CD4-positive, alpha-beta T cell treated with Interferon alpha-2 for 1 hour (primary cell): ENCODE measurements at regions not wholly inside any gene's neighbourhood (a gene's known extent, or its start where the extent isn't known, plus 50 kb on each side); places are given as distances from the start of the nearest gene placed in this dataset.
"Not testable (repeated sequence)": the region's sequence is repeated elsewhere in the genome, so short reads cannot be mapped to it uniquely, and the experiment has no call there.

ENCODE experiments used
- DNase-seq, 2 donors: peaks; one replicate each; pipeline ENCODE4 v3.0.0-alpha.2; 2020 to 2022

DNA sequence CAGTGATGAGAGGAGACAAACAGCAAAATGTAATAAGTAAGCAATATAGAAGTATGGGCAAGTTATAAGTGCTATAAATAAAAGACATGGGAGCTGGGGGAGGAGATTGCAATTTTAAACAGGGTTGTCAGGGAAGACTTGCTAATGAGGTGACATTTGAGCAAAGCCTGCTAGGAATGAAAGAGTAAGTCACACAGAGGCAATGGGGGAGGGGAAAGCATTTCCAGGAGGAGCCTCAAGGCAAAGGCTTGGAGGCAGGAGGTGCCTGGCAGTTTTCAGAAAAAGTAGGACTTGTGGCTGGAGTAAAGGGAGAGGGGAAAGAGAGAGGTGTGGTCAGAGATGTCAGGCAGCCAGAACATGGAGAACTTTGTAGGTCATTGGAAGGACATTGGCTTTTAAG is 124.4 kb upstream of the NMUR2 start:
- no peak for DNase-seq

DNA sequence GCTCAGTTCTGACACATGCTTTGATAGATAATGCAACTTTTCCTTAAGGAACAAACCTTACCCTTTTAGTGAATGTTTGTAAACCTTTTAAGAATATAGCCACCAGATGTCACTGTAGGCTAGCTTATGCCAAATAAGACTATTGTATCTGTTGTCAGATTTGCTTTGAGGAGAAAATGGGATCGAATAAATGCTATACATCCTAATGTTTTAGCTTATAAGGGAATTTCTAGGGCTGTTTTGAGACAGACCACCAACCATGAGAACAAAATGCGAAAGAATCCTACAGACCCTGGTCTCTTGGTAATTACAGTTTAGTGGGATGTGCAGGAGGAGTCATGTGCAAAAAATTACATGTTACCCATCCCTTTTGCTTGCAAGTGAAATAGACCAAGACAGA is 127.6 kb upstream of the NMUR2 start:
- peak in 1 of 2 donors; percentile 45 for DNase-seq

GRCh38 chr5:152534641-152535040 is 129.6 kb upstream of the NMUR2 start:
- DNase-seq: no peak

DNA sequence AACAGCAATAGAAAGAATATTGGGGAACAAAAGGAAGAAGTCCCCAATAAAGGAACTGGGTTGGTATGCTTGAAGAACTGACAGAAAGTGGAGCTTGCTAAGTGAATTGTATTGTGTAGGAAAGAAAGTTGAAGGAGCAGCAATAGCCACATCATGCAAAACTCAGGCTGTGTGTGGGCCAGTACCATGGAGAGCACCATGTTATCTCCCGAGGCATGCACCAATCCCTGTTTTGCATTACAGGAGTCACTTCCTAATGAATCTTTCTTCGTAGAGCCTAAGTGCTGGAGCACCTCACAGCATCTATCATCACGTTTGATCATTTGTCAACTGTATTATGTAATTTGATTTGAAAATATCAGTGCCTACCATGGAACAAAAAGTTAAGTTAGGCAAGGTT is 137.7 kb upstream of the NMUR2 start:
- no peak for DNase-seq

- DNase-seq: no peak
Measured at GRCh38 chr5:152546493-152546892, 141.4 kb upstream of the NMUR2 start.

DNA sequence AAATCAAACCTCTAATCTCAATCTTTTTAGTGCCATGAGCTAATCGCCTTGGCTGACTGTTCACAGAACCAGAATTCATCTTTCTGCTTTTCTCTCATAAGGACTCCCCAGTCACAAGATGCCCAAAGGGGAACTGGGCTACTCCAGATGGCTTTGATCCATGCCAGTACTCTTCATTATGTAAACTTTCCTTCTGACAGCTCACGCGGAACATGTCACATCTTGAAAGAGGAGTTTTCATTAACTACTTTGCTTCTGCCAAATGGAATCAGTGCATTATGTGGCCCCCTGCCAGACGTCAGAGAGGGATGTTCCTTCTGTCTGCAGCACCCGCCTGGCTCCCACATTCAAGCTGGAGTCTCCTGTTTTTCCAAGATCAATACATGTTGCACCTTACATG is 142.1 kb upstream of the NMUR2 start:
- DNase-seq: no peak

DNA sequence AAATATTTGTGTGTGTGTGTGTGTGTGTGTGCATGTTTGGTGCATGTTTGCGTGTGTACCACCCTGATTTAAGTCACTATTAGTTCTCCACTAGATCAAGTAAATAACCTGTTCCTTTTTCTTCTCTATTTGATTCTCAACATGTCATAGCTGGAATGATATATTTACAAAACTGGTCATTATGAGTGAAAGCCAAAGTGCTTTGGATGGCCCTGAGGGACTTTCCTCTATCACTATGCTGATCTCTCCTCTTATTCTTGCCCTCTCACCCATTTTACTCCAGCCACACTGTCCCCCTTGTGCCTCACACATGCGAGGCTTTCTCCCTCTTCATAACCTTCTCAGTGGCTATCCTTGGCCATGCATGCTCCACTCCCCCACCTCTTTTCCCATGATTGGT is 144.6 kb upstream of the NMUR2 start:
- DNase-seq: no peak

DNA sequence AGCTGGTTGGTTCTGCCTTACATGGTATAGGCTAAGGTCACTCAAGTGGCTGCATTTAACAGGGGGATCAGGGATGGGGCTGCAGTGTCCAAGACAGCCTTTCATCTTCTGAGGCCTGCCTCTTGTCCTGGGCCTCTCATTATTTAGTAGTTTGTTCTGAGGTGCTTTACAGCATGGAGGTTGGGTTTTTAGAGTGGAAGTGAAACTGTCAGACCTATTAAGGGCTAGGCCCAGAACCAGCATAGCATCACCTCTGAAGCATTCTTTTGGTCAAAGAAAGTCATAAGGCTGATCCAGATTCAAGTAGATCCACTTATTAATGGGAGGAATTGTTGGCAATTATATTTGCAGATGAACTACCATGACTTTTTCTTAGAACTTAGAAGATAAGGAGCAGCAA is 146.0 kb upstream of the NMUR2 start:
- no peak for DNase-seq

DNA sequence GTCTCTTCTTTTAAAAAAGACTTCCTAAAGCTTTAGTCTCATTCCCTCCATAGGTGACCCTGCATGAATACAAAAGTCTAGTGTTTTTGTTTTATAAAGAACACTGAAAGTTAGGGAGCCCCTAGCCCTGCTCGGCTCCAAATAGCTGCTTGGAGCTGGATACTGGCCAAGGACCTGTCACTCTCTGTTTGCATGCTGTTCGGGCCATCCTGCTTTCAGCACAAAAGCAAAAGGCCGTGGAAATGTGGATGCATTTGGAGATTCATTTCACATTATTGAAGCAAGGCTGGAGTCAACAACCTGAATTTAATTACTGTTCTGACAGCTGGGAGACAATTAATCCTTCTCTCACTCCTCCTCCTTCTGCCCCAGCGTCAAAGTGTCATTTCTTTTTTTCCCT is 151.7 kb upstream of the NMUR2 start:
- no peak for DNase-seq

DNA sequence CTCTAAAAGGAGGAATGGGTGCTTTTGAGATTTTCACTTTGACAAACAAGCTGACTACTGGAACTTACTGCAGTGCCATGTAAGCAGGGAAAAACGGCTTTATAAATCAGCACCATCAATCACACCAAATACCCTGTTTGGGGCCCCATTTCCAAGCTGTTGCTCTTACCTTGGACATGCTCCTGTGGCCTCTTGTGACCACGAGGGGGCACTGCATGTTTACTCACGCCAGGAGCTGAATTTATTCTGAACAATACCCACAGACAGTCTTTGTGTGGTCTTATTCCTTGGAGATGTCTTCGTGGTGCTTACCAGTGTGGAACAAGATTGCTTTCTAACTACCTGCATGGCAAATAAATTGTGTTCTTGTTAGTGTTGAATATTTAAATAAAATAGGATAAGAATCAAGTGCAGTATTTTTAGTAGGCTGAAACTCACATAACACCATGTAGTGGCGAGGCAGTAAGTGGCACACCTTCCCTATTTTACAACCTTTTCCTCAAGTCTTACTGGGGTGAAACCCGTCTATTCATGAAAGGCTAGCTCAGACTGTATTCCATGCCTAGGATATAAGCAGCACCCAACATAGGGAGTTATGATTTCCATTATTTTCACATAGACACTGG is 155.5 kb upstream of the NMUR2 start:
- peak; percentile 1 to 39 for DNase-seq

DNA sequence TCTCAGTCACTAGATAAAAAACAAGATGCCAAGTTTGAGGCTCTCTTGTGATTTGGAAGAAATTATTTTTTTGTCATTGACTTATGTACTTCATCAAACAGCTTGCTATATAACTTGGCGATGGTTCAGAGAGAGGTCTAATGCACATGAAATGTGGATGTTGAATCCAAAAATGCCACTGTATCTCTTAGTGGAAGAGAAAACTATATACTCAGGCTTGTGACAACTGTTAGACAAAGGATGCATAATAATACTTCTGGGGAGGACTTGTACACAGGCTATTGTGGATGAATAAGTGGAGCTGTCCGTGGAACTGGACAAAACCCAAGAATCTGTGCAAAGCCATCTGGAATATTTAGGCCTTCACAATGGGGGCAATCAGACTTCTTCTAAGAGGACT is 162.9 kb upstream of the NMUR2 start:
- DNase-seq: no peak

DNA sequence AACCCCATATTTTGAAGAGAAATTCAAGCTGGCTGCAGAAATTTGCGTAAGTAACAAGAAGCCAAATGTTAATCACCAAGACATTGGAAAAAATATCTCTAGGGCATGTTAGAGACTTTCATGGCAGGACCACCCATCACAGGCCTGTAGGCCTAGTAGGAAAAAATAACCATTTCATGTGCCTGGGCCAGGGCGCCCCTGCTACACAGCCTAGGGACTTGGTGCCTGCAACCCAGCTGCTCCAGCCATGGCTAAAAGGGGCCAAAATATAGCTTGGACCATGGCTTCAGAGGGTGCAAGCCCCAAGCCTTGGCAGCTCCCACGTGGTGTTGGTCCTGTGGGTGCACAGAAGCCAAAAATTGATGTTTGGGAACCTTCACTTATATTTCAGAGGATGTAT is 167.7 kb upstream of the NMUR2 start:
- no peak for DNase-seq

- DNase-seq: no peak
Measured at GRCh38 chr5:152584103-152584502, 179.0 kb upstream of the NMUR2 start.

DNA sequence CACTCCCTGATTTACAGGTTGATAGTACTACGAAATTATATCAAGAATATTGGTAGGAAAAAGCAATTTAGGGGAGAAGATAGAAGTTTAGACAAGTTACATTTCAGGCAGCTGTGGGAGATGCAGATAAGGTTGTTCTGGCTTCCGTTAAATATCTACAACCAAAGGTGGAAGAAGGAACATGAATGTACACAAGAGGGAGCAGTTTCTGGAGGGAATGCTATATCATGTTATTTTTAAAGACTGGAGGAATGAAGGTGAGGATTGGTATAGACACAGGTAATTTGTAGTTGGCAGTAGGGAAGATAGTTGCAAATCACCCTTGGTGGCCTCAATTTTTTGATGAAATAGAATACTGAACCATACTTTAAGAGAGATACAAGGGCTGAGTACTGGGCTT is 187.3 kb upstream of the NMUR2 start:
- DNase-seq: no peak

- no peak for DNase-seq
Measured at GRCh38 chr5:152593388-152593787, 188.3 kb upstream of the NMUR2 start.

GRCh38 chr5:152595405-152595804 is 190.3 kb upstream of the NMUR2 start:
- no peak for DNase-seq

DNA sequence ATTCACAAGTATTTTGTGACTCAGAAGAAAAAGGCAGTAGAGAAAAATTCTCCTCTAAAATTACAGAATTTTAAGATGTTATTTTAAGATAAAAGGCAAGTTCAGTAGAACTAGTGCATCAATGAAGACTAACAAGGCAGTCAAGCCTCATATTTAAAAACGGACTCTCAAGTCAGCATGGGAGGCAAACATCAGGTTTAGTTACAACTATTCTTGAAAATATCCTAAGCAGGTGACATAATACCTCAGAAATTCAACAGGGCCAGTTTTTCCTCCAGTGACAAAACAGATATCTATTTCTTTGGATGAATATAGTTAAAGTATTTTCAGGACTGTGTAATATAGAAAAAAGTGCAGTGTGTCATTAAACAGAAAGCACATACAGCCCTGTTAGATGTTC is 194.0 kb upstream of the NMUR2 start:
- DNase-seq: no peak

GRCh38 chr5:152601806-152602732 is 197.0 kb upstream of the NMUR2 start:
- no peak for DNase-seq

GRCh38 chr5:152606050-152606449 is 201.0 kb upstream of the NMUR2 start:
- not testable (repeated sequence) for DNase-seq

DNA sequence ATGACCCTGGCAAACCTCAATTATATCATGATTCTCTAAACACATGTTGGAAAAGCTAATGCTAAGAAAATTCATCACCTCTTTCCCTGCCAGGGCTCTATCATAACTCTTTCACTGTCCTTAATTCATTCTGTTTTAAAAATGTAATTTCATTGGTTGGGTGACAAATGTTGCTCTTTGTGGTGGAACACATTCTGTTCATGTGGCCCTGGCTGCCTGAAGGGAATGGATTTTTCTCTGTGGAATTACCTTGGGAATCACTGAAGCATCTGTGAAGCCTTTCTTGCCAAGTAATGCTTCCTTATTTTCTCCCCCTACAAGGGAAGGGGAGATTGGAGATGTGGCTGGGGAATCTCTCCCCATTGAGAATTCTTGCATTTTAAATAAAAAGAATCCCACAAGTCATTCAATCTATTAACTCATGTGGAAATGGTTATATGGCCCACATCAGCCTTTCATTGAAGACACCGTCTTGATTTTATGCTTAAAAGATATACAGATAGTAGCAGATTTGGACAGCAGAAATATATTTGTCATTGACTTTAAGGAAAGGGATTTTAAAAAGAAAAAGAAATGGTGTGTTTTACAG is 201.8 kb upstream of the NMUR2 start:
- no peak for DNase-seq

DNA sequence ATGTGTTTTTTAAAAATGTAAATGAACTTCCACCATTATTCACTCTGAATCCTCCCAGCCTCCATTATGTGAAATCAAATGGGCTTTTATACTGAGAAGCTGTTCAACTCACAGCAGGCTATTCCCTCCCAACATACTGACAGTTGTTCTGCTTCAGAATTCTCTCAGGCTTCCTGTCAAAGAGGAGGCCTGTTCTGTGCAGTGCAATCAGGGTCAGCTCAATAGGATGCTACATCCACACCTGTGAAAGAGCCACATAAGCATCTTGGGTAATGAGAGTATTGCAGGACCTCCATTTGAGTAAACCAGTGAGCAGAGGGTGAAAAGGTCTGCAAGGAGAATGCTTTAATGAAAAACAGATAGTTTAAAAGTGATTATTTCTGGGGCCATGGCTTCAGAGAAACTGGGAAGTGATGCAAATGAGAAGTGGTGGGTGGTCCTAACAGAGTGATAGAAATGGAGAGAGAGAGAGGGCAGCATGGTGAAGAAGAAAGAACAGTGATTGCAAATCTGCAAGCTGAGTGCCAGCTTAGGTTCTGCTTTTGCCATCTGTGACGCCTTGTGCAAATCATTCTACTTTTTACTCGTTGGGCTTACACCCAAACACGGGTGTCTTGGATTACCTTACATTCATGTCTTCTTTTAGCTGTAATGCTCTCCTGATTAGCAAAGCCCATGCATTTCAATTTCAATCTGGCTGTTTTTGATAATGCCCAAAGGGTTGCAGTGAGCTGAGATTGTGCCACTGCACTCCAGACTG is 202.5 kb upstream of the NMUR2 start:
- DNase-seq: no peak

GRCh38 chr5:152608458-152608857 is 203.4 kb upstream of the NMUR2 start:
- DNase-seq: no peak

DNA sequence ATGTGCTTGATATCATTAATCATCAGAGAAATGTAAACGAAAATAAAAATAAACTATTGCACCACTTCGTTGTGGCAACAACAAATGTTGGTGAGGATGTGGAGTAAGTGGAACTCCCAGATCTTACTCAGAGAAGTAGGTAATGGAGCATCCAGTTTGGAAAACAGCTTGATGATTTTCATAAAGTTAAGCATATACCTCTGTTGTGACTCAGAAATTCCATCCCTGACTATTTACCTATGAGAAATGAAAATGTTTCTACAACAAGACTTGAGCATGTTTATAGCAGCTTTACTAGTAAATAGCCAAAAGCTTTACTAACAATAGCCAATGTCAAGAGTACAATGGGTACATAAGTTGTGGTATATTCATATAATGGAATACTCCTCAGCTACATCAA is 214.7 kb upstream of the NMUR2 start:
- no peak for DNase-seq
